NCI-H2029 treated with DMSO at 0.1 percent for 48 hours (cell line): ENCODE measurements at regions not wholly inside any gene's neighbourhood (a gene's known extent, or its start where the extent isn't known, plus 50 kb on each side); places are given as distances from the start of the nearest gene placed in this dataset.

ENCODE experiments used
- DNase-seq: peaks from one replicate; lab custom pipeline; 2025; lab: John Stamatoyannopoulos, UW

GRCh38 chr22:46066691-46067090 lies 83.6 kb upstream of the PPARA start:
- peak; percentile 50 for DNase-seq

GRCh38 chr22:46067159-46068111 lies 82.9 kb upstream of the PPARA start:
- DNase-seq: no peak

GRCh38 chr22:46068181-46068592 lies 82.1 kb upstream of the PPARA start:
- no peak for DNase-seq

- no peak for DNase-seq
These were observed 81.5 kb upstream of the PPARA start for GRCh38 chr22:46068593-46069491.

GRCh38 chr22:46069521-46070214 lies 80.7 kb upstream of the PPARA start:
- peak; percentile 90 for DNase-seq

- DNase-seq: no peak
These were observed 80.0 kb upstream of the PPARA start for GRCh38 chr22:46070215-46070802.

- no peak for DNase-seq
These were observed 79.4 kb upstream of the PPARA start for GRCh38 chr22:46070803-46071450.

- DNase-seq: peak; percentile 73
These were observed 78.7 kb upstream of the PPARA start for GRCh38 chr22:46071451-46072109.

GRCh38 chr22:46072110-46072881 lies 78.0 kb upstream of the PPARA start:
- no peak for DNase-seq

- no peak for DNase-seq
These were observed 77.2 kb upstream of the PPARA start for GRCh38 chr22:46072981-46073682.

- DNase-seq: no peak
These were observed 76.4 kb upstream of the PPARA start for GRCh38 chr22:46073683-46074504.

GRCh38 chr22:46074771-46075551 lies 75.4 kb upstream of the PPARA start:
- no peak for DNase-seq

GRCh38 chr22:46075764-46076531 lies 74.4 kb upstream of the PPARA start:
- DNase-seq: no peak

- DNase-seq: no peak
These were observed 73.5 kb upstream of the PPARA start for GRCh38 chr22:46076651-46077339.

GRCh38 chr22:46077669-46078099 lies 72.6 kb upstream of the PPARA start:
- DNase-seq: no peak
